Right lobe of liver (tissue), 4 donors: ENCODE measurements at regions not wholly inside any gene's neighbourhood (a gene's known extent, or its start where the extent isn't known, plus 50 kb on each side); places are given as distances from the start of the nearest gene placed in this dataset.

Experiments
- POLR2A ChIP-seq: fragments of 450-650 bp; IDR thresholded peaks from one replicate; pipeline ENCODE4 v1.6.1; 2017; ENCODE audit warnings: antibody characterized with exemption, mild to moderate bottlenecking
- TF ChIP-seq, protein P1 (sequence below), 4 donors: fragments of 200-600 bp in 3 of 4; fragments of 450-650 bp in 1 of 4; IDR thresholded peaks; one replicate each; pipeline versions ENCODE4 v1.5.1 to v1.8.0; 2016 to 2022; ENCODE audit warnings: antibody characterized with exemption in 4 of 4, mild to moderate bottlenecking in 2 of 4
- donor health status: DM: no; HTN: no; CAD: no.
- donor health status: DM: no; HTN: no; CAD: no.
- donor health status: DM: no; HTN: yes; CAD: no.

GRCh38 chr2:42930025-42930581, 137.7 kb upstream of the HAAO start:
- TF ChIP-seq POLR2A, result no peak
- TF ChIP-seq, protein P1, sequence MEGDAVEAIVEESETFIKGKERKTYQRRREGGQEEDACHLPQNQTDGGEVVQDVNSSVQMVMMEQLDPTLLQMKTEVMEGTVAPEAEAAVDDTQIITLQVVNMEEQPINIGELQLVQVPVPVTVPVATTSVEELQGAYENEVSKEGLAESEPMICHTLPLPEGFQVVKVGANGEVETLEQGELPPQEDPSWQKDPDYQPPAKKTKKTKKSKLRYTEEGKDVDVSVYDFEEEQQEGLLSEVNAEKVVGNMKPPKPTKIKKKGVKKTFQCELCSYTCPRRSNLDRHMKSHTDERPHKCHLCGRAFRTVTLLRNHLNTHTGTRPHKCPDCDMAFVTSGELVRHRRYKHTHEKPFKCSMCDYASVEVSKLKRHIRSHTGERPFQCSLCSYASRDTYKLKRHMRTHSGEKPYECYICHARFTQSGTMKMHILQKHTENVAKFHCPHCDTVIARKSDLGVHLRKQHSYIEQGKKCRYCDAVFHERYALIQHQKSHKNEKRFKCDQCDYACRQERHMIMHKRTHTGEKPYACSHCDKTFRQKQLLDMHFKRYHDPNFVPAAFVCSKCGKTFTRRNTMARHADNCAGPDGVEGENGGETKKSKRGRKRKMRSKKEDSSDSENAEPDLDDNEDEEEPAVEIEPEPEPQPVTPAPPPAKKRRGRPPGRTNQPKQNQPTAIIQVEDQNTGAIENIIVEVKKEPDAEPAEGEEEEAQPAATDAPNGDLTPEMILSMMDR (IDR thresholded peaks at IDR 0.05), result no peak
